ENCODE measurements at regions not wholly inside any gene's neighbourhood (a gene's known extent, or its start where the extent isn't known, plus 50 kb on each side); places are given as distances from the start of the nearest gene placed in this dataset.

DNA sequence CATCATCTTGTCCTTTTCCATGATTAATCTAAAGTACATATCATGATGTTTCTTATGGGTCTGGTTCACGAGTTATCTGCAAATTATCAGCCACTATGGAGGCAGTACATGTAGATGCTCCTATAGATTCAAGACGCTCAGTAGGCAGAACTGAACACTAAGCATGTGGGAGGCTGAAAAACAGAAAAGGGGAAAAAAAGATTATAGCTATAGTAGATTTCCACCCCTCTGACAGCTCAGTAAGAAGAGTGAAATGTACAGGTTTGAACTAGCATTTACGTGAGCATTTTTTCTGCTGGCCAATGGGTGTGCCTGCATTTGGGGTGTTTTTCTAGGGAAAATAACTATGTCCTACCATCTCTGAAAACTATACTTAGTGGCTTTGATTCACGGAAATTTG, 308.9 kb downstream of the ZEB2 start:
- DNase-seq, result no peak

DNA sequence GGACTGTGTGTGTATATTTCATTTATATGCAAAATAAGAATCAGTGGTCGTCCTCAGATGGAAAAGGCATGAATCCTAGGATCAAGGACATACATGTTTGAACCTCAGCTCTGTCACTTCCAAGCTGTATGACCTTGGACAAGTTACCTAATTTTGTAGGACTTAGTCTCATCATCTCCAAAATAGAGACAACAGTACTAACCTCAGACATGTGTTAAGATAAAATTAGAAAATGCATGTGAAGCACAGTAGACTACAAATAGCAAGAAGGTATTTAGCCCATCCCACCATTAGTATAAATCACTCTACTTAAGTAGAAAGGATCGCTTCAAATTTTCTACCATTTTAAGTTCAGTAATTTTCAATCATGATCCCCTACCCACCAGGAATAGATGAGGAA, 309.8 kb downstream of the ZEB2 start:
- no peak for DNase-seq

DNA sequence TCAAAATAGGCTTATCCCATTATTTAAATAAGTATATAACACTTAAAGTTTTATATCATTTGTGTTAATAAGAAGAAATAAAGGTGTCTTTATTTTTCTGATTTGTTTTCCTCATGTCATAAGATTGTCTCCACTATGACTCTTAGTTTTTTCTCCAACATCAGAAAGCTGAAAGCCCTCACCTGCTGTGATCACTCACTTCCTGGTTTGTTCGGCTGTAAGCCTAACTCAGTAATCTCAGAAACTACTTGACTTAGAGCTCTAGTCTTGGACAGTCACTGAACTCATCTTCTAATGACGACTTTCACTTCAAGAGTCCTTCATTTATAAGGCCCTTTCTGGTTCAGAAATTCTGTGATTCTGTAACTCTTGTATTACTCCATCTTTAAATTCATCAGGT, 311.0 kb downstream of the ZEB2 start:
- DNase-seq, result no peak

DNA sequence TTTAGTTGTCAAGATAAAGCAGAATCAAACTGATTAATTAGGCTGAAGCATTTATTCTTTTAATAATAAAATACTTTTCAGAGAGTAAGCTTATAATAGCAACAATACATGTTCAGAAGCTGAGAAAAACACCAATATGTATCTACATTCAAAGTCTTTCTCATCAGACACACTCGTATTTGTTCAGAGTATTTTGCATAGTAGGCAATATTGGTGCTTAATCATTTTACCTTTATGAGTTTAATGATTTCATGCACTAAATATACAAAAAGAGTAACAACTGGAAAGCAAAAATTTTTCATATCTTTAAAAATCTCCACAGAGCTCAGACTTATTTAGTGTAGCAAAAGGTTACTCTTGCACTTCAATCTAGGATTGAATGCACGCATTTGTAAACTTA, 313.9 kb downstream of the ZEB2 start:
- DNase-seq, result no peak

DNA sequence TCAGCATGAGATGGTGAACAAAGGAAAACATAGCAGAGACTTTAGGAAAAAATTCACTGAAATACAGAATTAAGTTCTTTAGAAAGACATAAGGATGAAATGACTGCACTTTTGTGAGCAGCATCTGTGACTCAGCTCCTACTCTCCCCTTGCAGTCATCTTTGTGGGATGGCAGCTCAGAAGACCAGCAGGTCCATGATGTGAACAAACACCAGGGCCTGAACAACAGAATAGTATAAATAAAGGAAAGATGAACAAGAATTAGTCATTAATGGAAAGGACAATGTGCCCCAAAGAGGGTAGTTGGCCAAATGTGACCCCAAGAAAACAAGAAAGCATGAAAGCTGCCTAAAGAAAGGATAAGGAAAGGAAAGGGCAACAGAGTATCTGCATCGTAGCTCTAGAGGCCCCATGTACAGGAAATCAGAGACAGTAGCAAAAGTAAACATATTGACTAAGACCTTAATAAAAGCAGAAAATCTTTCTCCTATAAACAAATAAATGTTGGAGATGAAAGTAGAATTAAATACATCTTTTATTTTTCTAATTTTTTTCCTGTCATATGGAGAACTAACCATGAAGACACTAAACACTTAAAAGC, 318.0 kb downstream of the ZEB2 start:
- DNase-seq, result no peak

DNA sequence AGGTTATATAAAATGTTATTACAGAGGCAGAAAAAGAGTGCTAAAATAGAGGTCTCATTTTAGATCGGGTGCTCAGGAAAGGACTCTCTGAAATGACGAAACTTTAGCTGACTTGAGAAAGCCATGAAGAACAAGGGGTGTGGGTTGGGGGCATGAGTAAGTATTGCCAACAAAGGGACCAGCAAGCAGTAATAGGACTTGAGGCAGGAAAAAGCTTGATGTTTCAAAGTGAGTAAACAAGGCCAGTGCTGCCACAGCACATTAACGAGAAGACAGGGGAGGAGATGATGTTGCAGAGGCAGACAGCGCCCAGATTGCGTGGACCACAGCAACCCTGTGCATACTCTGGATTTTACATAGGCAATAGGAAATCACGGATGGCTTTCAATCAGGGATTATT, 318.8 kb downstream of the ZEB2 start:
- no peak for DNase-seq

DNA sequence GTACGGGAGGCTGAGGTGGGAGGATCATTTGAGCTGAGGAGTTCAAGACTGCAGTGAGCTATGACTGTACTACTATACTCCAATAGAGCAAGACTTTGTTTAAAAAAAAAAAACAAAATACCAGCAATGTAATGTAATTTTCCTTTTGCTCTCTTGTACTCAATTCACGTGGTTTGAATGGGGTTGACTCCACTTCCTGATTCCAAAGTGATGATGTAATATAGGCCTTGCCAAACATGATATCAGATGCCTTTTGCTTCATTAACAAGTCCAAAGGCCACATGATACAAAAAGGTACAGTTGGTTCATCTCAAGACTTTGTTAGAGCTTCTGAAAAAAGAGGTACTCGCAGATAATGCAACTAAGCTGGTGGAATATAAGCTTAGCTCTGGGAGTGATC, 321.8 kb downstream of the ZEB2 start:
- no peak for DNase-seq

DNA sequence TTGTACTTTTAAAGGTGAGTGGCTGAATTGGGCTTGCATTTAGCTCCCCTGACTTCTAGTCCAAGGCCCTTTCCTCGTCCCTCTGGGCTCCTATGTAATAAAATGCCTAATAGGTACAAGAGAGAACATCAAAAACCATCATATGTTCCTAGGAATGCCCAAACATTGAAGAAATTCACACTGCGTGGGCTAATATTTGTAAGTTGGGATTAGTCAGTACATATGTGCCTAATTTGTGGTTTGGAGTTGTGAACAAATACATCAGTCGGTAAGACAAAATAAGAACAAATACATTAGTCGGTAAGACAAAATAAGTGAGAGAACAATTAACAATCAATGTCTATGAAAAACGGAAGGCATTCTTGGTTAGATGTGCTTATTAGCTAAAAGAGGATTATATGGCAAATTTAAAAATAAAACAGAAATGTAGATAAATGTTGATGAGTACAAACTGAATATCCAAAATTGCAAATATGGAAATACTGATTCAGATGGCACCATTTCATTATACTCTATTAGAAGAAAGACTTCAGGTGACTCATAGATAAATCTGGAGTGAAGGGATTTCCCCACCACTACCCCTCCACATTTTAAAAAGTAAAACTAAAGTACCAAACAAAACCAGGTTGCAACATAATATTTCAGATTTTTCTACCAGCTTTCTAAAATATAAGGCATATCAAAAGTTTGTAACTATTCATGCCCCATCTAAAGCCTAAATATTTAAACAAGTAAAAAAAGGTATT, 325.4 kb downstream of the ZEB2 start:
- no peak for DNase-seq

DNA sequence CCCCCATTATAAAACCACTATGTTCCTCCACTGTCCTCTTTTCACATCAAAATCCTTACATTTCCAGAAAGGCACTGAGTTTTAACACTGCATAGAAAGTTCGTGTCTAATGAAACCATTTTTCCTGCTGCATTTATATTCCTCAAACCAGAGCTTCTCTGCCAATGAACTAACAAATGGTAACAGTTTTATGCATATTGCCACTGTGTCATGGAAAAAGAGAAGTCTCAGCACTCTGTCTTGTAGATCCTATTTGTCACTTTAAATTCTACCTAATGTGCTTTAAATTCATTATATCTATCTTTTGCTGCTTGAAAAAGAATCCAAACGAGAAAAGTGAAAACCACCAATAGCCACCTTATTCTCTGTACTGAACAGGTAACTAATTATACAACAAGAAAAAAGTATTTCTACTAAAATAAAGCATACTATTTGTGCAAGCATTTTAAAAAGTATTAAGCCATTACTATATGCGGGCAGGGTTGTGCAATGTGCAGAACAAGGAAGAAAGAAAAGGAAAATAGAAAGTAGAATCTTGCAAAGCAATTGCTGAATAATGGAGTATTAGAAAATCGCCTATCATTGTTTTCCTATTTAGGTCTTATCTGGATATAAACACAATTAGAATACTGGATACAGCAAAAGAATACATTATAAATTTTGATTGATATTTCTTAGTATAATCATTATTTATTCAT, 328.9 kb downstream of the ZEB2 start:
- no peak for DNase-seq

DNA sequence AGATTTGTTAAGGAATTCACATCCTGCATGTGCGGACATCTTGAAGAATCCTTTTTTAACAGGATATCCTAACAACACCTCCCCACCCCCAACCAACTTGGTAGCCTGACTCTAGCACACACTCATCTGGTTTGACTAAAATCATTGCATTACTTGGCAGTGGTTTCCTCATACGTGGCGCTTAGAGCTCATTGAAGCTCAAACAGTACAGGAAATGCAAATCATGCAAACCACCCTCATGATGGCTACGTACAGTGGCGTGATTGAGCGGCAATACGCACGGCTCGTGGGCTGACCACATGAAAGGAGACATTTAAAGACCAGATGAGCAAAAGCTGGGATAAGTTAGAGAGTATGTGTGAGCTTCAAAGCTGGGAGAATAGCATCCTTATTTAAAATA, 336.2 kb downstream of the ZEB2 start:
- no peak for DNase-seq

DNA sequence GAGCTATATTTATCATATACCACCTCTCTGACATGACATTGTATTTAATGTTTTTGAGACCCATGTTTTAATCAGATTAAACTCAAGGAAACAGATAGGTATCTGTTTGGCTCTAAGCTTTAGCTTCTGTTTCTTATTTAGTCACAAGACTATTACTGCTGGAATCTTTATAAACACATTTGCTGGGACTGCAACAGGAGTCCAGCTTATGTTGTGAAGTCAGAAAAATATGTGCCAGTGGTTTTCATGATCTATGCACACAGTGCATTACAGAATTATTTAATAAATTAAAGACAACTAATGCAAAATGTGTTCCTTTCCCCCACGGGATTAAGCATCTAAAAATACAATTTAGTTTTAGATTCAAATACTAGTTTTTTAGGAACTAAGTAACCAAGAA, 338.9 kb downstream of the ZEB2 start:
- DNase-seq, result no peak

DNA sequence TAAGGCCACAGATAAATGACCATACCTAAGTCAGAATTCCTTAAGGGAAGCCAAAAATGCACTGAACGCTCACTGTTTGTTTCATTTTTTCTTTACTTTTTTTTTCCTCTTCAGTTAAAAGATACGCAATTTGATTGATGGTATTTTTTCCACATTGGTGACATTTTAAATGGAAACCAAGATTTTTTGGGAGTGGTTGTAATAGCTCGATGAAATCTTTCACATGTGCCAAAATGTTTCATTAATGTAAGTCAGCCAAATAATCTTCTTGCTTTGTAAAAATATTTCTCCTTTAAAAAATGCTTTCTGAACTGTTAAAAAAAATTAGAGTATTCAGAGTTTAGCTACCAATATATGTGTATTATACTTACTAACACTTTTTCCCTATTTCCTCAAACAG, 339.8 kb downstream of the ZEB2 start:
- no peak for DNase-seq

DNA sequence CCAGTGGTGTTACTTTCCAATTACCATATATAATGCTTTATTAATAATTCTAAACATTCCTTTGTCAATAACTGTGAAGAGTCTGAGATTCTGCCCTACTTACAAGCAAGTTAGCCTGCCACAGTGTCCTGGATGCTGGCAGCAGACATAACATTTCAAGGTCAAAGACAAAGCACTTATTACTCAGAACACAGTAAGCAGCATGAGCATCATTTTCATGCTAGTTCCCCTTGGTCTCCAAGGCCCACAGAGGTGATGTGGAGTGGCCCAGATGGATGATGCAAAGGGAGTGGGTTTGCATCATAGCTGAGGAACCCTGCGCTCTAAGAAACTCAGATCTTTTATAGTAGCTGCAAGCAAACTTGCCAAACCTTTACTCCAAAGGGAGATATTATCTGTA, 349.7 kb downstream of the ZEB2 start:
- DNase-seq, result no peak

DNA sequence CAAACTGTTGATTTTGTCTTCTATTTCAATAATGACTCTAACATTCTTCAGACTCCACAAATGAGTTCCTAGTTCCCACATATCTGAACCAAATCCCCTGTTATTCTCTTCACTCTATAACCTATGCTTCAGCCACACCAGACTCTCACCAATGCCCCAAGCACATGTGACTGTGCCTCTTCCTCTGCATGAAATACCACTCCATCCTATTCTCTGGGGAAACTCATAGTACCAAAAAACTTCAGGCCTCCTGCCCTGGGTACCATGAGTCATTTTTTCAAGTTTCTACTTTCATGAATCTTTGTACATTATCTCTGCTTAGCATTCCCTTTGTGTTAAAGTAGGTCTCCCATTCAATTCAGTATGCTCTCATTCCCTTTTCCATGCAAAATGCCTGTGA, 353.2 kb downstream of the ZEB2 start:
- no peak for DNase-seq

DNA sequence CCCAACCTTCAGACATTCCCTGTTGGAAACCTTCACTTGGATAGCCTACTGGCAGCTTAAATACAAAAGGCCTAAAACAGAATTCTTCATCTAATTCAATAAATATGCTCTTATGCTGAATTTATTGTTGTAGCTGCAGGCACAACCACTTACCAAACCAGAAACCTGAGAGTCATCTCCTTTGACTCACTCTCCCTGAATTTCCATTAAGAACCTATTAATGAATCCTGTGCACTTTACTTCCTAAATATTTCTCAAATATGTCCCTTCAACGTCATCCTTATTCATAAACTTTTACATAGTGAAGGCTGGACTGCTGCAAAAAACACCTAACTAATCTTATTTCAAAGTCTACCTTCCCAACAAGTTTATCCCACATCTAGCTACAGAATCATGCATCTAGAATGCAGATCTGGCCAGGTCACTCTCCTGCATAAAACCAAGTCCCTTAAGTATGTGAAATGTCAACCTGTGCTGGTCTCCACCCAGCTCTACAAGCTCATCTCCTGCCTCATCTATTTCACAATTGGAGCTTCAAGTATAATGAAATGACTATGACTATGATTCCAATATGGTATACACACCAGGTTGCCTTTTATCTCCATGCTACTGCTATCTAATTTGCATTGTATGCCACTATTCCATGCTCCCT, 354.2 kb downstream of the ZEB2 start:
- no peak for DNase-seq

DNA sequence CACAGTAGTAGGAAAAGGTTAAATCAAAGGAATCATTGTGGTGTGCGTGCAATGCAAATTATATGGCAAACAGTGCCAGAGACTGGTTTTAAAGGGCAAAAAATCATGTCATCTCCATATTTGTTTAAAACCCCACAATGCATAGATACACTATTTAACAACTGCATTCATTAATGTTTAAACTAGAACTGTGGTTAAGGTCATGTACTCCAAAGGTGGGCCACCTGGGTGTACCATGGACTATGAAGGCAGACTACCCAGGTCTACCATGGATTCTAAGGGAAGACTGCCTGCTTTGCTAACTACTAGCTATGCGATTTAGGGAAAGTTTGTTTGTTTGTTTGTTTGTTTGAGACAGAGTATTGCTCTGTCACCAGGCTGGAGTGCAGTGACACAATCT, 356.3 kb downstream of the ZEB2 start:
- no peak for DNase-seq

DNA sequence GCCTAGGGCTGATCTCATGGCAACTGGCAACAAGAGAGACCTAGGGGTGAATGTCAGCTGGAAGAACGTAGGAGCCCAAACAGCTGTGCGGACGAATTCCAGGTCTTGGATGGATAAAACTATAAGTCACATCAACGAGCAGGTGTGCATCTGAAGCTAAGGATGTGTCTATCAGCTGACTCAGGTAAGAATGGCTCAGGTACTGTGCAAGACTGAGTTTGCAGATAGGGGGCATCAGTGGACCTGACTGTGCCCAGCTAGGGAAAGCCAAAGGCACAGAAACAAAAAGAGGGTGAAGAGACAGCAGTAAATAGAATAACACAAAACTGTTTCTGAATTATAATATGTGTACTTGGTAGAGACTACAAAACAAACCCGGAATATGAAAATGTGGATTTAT, 357.3 kb downstream of the ZEB2 start:
- peak; percentile 72 for DNase-seq

DNA sequence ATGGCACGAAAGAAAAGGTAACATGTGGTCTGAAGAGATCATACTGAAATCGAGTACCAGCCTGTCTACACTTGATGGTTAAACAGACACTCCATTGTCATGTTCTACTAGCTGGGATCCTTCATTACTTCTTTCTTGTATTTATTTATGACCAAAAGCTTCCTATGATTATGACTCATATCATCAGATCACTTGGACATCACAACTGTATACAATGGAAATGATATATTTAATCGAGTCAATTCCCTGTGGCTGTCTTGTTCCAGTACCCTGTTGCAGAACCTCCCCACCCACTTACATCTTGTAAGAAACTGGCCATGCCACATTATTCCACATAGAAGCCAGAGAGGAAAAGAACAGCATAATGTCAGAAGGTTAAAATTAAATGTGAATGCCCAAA, 358.9 kb downstream of the ZEB2 start:
- no peak for DNase-seq

DNA sequence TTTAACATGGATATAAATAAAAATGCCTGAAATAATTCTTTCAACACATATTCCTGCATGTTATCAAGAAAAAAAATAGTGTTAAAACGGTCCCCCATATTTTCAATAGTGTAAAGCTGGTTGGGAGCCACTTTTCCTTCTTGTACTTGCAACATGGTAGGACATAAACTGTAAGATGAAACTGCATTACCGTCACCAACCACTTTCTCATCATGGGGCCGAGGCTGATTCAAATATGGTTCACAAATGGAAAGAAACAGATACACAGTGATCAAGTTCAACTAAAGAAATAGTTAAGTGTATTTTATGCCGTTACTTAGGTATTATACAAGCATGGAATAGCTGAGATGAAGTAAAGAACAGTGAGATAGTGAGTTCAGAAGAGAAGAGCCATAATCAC, 360.7 kb downstream of the ZEB2 start:
- no peak for DNase-seq

DNA sequence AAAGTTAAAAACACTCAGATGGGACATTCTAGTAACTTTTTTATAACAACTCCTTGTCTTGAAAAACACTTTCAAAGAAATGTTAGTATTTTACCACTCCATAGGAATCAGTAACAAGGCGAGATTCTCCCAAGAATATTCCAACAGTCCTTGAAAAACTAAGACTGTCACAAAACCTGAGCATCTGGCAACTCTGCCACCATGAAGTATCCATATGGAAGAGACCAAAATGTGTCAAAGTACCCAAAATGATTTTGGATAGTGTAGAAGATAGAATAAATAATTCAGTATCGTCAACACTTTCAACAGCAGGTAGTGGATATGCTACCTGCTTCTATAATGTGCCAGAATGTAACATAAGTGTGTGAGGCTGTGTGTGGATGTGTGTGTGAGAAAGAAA, 361.8 kb downstream of the ZEB2 start:
- no peak for DNase-seq

DNA sequence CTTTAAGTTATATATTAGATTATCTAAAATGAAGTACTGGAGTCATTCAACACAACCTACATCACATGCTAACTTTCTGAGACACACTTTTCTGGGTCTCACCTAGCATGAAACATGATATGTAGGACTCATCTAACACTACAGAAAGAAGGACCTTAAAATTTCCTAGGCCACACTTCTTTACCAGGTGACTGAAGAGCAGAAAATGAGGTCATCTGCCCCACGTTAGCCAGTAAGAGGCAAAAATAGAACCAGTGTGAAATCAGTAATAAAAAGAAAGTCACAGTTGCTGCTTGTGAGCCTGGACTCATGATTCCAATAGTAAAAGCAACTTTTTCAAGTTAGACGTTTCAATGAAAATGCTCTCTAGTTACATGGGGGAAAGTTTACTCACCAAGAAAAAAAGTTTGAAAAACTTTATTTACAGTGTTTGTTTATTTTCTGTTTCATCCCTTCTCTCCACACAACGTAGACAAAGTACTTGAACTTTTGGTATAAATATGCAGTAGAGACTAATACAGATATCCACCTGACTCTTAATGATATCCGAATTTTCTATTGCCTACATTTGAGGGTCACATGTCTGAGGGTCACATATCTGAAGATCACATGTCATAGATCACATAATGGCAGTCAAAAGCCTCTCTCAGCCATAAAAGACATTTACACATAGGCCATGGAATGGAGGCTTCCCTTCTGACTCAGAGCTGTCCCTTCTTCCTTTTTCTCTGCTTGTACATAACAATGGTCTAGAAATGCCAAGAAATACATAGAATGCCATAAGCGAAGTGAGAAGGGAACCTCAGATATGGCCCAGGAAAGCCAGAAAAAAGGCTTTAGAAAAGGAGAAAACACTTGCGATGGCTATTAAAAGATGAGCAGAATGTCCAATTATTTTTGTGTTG, 362.9 kb downstream of the ZEB2 start:
- no peak for DNase-seq

DNA sequence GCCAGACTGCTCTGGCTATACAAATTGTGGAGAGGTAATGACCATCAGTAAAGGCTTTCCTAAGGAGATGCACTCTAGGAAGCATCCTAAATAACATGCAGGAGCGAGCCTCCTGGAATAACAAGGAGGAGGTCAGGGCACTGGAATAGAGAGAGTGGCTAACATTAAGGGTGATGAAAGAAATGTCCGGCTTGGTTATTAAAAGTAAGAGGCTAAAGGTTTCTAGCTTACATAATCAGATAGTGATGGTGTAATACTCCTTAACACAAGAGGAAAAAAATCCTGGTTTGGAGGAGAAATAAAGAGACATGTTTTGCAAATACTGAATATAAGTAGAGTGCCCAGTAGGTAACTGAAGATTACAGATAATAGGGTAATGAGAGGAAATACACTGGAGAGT, 365.7 kb downstream of the ZEB2 start:
- DNase-seq, result no peak

DNA sequence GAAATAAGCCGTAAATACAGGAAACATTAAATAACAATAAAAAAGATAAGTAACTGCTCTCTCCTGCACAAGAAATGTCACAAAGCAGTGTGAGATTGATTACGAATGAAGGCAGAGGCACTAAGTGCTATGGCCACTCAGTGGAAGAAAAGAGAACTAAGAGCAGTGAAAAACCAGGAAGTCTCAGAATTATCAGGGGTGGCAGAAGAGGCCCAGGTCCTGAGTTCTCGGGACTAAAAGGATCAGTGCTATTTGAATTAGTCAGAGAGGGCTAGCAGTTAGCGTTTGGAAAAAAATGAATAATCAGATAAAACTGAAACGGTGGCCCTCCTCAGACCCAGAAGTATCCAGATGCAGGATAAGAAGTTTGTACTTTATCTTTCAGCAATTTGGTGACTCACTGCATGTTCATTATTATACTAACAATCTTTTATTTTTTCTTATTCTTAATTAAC, 367.1 kb downstream of the ZEB2 start:
- peak; percentile 52 for DNase-seq

Data from islet precursor cell (in vitro differentiated cells).